K562 (cell line): ENCODE measurements at regions not wholly inside any gene's neighbourhood (a gene's known extent, or its start where the extent isn't known, plus 50 kb on each side); places are given as distances from the start of the nearest gene placed in this dataset.

Experiments
- CTCF ChIP-seq, 3 experiments: IDR thresholded peaks in 2 of 3; conservative IDR thresholded peaks in 1 of 3; 2 replicates each; pipeline ENCODE4 v1.5.1; 2011 to 2012; ENCODE audit warnings: low read length in 3 of 3, mild to moderate bottlenecking in 3 of 3, control low read depth in 2 of 3, improper control_type of control experiment in 1 of 3, inconsistent platforms in 1 of 3, low read depth in 1 of 3, mixed read lengths in 1 of 3, moderate library complexity in 1 of 3; ENCODE audit not compliant: insufficient read depth in 2 of 3
- NBN ChIP-seq: fragments of 450-650 bp; IDR thresholded peaks from 2 replicates; pipeline ENCODE4 v1.6.1; 2016; ENCODE audit warnings: low read depth, mild to moderate bottlenecking
- ZBTB34 ChIP-seq: fragments of 250-450 bp; sonication (Bioruptor Pico); IDR thresholded peaks from 2 replicates; pipeline ENCODE4 v1.8.0; 2021; ENCODE audit warnings: mild to moderate bottlenecking, moderate library complexity
- ZBTB43 ChIP-seq: sonication (generic); formaldehyde crosslinking; IDR thresholded peaks from 2 replicates; pipeline ENCODE4 v1.8.0; 2023; ENCODE audit warnings: mild to moderate bottlenecking, missing genetic modification reagents

- TF ChIP-seq CTCF (IDR thresholded peaks at IDR 0.05 in 2 of 3, conservative IDR thresholded peaks at IDR 0.05 in 1 of 3; ENCODE audit: insufficient read depth in 2 of 3, low read depth in 1 of 3, low read length in 3 of 3) (no peak), ZBTB34 (no peak), ZBTB43 (no peak), NBN (no peak)
Observed at GRCh38 chr10:88074971-88075370, 211.5 kb downstream of the PTEN start.
